Suprapubic skin (tissue), 4 donors: ENCODE measurements at regions not wholly inside any gene's neighbourhood (a gene's known extent, or its start where the extent isn't known, plus 50 kb on each side); places are given as distances from the start of the nearest gene placed in this dataset.

Experiments used
- CTCF ChIP-seq, 2 donors: fragments of 200-600 bp in 1 of 2; fragments of 450-650 bp in 1 of 2; sonication (generic) in 1 of 2; IDR thresholded peaks; one replicate each; pipeline ENCODE4 v1.5.1; 2016 to 2019; ENCODE audit warnings: antibody characterized with exemption in 2 of 2, mild to moderate bottlenecking in 1 of 2, moderate library complexity in 1 of 2
- EP300 ChIP-seq: sonication (generic); formaldehyde crosslinking; IDR thresholded peaks from one replicate; pipeline ENCODE4 v1.6.1; 2017; ENCODE audit warnings: antibody characterized with exemption
- POLR2AphosphoS5 ChIP-seq, 3 donors: sonication (generic); formaldehyde crosslinking; IDR thresholded peaks; one replicate each; pipeline ENCODE4 v1.6.1; 2017; ENCODE audit warnings: antibody characterized with exemption in 3 of 3

GRCh38 chr10:76686201-76686600 is 951.4 kb downstream of the KCNMA1 start:
- no peak for TF ChIP-seq CTCF (IDR thresholded peaks at IDR 0.05)
- TF ChIP-seq POLR2AphosphoS5 (IDR thresholded peaks at IDR 0.05) = no peak
- TF ChIP-seq EP300 = no peak
